KMS-11 (cell line): ENCODE measurements at regions not wholly inside any gene's neighbourhood (a gene's known extent, or its start where the extent isn't known, plus 50 kb on each side); places are given as distances from the start of the nearest gene placed in this dataset.

Experiments used
- H2AFZ ChIP-seq: fragments of 200-600 bp; sonication (generic); 2 replicates; pipeline ENCODE4 v1.6.1; 2016; ENCODE audit warnings: antibody characterized with exemption, mixed run types, low read depth
- H3K27ac ChIP-seq: fragments of 200-600 bp; sonication (generic); 2 replicates; pipeline ENCODE4 v1.6.1; 2016; ENCODE audit warnings: mild to moderate bottlenecking, mixed run types
- H3K27me3 ChIP-seq: fragments of 200-600 bp; sonication (generic); 2 replicates; pipeline ENCODE4 v1.6.1; 2017; ENCODE audit warnings: mild to moderate bottlenecking, low read depth, mixed run types, moderate library complexity; ENCODE audit not compliant: insufficient read depth
- H3K36me3 ChIP-seq: fragments of 200-600 bp; sonication (generic); 2 replicates; pipeline ENCODE4 v1.6.1; 2017; ENCODE audit warnings: mild to moderate bottlenecking, mixed run types; ENCODE audit not compliant: insufficient read depth
- H3K4me1 ChIP-seq: fragments of 200-600 bp; sonication (generic); 2 replicates; pipeline ENCODE4 v1.6.1; 2016; ENCODE audit warnings: mild to moderate bottlenecking, low read depth, mixed run types; ENCODE audit not compliant: poor library complexity, severe bottlenecking
- H3K4me2 ChIP-seq: fragments of 200-600 bp; sonication (generic); 2 replicates; pipeline ENCODE4 v1.7.0; 2016; ENCODE audit warnings: mild to moderate bottlenecking, mixed run types
- H3K4me3 ChIP-seq: fragments of 200-600 bp; sonication (generic); IDR thresholded peaks from 2 replicates; pipeline ENCODE4 v1.6.1; 2017; ENCODE audit warnings: low read depth, low read length, mixed read lengths; ENCODE audit not compliant: insufficient read depth
- H3K79me2 ChIP-seq: fragments of 200-600 bp; sonication (generic); 2 replicates; pipeline ENCODE4 v1.6.1; 2016; ENCODE audit warnings: low read depth, mixed run types; ENCODE audit not compliant: insufficient read depth
- H3K9ac ChIP-seq: fragments of 200-600 bp; sonication (generic); 2 replicates; pipeline ENCODE4 v1.6.1; 2016; ENCODE audit warnings: mild to moderate bottlenecking, mixed run types
- H4K20me1 ChIP-seq: fragments of 200-600 bp; sonication (generic); 2 replicates; pipeline ENCODE4 v1.6.1; 2016; ENCODE audit warnings: mild to moderate bottlenecking, mixed run types; ENCODE audit not compliant: insufficient read depth
- TF ChIP-seq, protein P1 (sequence below): fragments of 200-600 bp; sonication (generic); conservative IDR thresholded peaks from 2 replicates; pipeline ENCODE4 v1.6.1; 2017; ENCODE audit warnings: low read depth, mild to moderate bottlenecking, antibody characterized with exemption, low read length, moderate library complexity, mixed read lengths

DNA sequence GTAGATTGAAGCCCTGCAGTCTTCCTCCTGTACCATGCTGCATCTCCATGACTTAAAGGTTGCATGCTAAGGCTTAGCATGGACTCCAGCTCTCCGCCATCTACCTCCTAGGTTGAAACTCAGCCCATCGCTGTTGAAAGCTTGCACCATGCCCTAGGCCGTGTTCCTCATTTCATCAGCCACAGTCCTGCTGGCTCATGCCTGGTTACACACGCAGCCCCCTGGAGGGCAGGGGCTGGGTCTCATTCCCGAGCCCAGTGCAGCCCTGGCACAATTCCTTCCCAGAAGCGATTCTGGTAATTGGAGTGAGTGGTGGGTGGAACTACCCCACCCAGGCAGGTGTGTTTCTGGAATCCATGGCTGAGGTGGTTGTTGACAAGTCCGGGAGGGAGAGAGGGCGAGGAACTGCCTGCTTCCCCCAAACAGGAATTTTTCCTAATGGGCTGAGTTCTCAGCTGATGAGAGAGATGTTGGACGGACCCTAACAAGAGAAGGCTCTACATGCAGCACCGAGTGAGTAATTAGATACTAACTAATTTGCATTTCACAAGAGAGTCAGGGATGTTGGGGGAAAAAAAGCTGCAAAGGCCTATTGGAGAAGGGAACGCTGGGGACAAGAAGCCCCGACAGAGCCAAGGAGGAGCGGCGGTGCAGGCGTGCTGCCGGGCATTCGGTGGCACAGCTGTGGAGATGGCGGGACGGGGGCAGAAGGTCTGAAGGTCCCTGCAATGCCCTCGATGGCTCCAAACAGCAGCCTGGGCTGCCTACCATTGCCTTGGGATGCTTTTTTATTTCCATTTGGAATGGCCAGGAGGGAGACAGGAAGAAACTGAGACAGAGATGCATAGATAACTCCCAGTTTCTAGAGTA lies 92.3 kb upstream of the TLE3 start:
- Histone ChIP-seq H3K27ac (no peak overlapping the region), H3K27me3 (no peaks in the 10 kb centered on the region), H3K4me1 (no peaks in the 10 kb centered on the region), H3K79me2 (no peaks in the 10 kb centered on the region), H3K9ac (no peak overlapping the region), H4K20me1 (no peaks in the 10 kb centered on the region), H3K4me3 (no peak overlapping the region), H3K4me2 (no peak overlapping the region), H2AFZ (no peak overlapping the region), H3K36me3 (no peaks in the 10 kb centered on the region)
- TF ChIP-seq, protein P1, sequence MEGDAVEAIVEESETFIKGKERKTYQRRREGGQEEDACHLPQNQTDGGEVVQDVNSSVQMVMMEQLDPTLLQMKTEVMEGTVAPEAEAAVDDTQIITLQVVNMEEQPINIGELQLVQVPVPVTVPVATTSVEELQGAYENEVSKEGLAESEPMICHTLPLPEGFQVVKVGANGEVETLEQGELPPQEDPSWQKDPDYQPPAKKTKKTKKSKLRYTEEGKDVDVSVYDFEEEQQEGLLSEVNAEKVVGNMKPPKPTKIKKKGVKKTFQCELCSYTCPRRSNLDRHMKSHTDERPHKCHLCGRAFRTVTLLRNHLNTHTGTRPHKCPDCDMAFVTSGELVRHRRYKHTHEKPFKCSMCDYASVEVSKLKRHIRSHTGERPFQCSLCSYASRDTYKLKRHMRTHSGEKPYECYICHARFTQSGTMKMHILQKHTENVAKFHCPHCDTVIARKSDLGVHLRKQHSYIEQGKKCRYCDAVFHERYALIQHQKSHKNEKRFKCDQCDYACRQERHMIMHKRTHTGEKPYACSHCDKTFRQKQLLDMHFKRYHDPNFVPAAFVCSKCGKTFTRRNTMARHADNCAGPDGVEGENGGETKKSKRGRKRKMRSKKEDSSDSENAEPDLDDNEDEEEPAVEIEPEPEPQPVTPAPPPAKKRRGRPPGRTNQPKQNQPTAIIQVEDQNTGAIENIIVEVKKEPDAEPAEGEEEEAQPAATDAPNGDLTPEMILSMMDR, result no peak

DNA sequence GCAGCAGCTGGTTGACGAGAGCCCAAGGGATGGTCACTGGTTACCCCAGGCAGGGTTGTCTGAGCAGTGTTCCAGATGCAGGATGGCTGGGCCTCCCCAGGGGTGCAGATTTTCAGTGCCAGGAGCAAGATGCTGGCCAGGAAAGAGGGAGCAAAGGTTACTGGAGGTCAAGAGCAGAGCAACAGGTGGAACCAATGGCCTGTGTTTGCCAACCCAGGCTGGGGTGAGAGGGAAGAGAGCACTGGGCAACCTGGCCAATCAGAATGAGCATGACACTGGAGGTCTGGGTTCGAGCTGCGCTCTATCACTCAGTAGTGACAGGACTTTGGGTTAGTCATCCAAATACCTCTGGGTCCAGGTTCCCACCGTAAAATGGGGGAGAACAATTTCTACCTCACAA lies 90.6 kb upstream of the TLE3 start:
- H4K20me1 ChIP-seq, result no peaks in the 10 kb centered on the region
- no peaks in the 10 kb centered on the region for H3K27me3 ChIP-seq
- H3K4me1 ChIP-seq, result no peaks in the 10 kb centered on the region
- no peak overlapping the region for H2AFZ ChIP-seq
- H3K4me2 ChIP-seq, result no peak overlapping the region
- no peaks in the 10 kb centered on the region for H3K79me2 ChIP-seq
- no peaks in the 10 kb centered on the region for H3K36me3 ChIP-seq
- TF ChIP-seq, protein P1, result no peak
- H3K27ac ChIP-seq, result no peak overlapping the region
- no peak overlapping the region for H3K9ac ChIP-seq
- no peak overlapping the region for H3K4me3 ChIP-seq

DNA sequence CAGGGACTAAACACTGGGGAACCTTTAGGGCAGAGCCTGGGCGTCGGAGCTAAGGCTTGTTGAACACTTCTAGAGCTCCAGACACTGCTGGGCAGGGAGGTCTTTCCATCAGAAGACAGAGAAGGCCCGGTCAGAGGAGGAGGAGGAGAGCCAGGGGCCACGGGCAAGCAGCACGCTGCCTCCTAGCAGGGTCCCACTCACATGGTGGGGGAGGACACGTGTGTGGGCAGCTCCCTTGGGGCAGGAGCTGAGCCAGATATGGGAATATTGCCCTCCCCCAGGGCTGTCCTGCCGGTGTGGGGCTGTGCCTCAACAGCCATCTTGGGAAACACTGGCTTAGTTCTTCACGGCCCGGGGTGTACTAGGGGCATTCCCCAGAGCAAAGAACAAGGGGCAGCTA lies 89.6 kb upstream of the TLE3 start:
- Histone ChIP-seq H3K4me1 (no peaks in the 10 kb centered on the region), H2AFZ (no peak overlapping the region), H4K20me1 (no peaks in the 10 kb centered on the region), H3K4me2 (no peak overlapping the region), H3K4me3 (no peak overlapping the region), H3K27ac (no peak overlapping the region), H3K79me2 (no peaks in the 10 kb centered on the region), H3K27me3 (no peaks in the 10 kb centered on the region), H3K9ac (no peak overlapping the region), H3K36me3 (no peaks in the 10 kb centered on the region)
- TF ChIP-seq, protein P1, result no peak

DNA sequence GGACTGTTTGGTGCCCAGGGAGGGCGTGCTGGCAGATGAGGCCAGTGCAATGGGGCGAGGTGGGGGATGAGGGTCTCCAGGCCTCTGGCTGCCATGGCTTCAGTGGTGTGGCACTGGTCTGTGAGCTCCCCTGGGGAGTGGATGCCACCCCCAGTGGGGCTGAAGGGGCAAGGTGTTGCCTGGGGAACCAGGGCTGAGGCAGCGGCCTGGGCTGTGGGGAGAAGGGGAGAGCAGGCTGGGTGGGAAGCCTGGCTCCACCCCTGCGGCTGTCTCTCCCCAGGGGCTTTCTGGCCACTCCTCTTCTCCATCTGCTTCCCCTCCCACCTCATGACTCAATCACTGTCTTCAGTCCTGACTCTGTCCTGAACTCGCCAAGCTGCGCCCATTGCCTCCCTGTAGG lies 88.4 kb upstream of the TLE3 start:
- H3K4me3 ChIP-seq, result no peak overlapping the region
- H3K36me3 ChIP-seq, result no peaks in the 10 kb centered on the region
- no peaks in the 10 kb centered on the region for H4K20me1 ChIP-seq
- H3K4me2 ChIP-seq, result no peak overlapping the region
- no peak overlapping the region for H3K27ac ChIP-seq
- no peak overlapping the region for H3K9ac ChIP-seq
- no peaks in the 10 kb centered on the region for H3K79me2 ChIP-seq
- no peaks in the 10 kb centered on the region for H3K4me1 ChIP-seq
- TF ChIP-seq, protein P1, result no peak
- no peaks in the 10 kb centered on the region for H3K27me3 ChIP-seq
- no peak overlapping the region for H2AFZ ChIP-seq
